Stomach smooth muscle (tissue), 2 donors: ENCODE measurements at regions not wholly inside any gene's neighbourhood (a gene's known extent, or its start where the extent isn't known, plus 50 kb on each side); places are given as distances from the start of the nearest gene placed in this dataset.

Experiments
- H3K27ac ChIP-seq: one replicate; pipeline ENCODE4 v1.7.0; 2013; ENCODE audit warnings: mild to moderate bottlenecking, low read length, inconsistent platforms
- H3K27me3 ChIP-seq, 2 donors: one replicate each; pipeline ENCODE4 v1.7.0; 2013; ENCODE audit warnings: low read length in 2 of 2; ENCODE audit not compliant: insufficient read depth in 2 of 2, control insufficient read depth in 1 of 2
- H3K36me3 ChIP-seq, 2 donors: one replicate each; pipeline ENCODE4 v1.7.0; 2013; ENCODE audit warnings: low read length in 2 of 2; ENCODE audit not compliant: control insufficient read depth in 2 of 2, insufficient read depth in 2 of 2
- H3K4me1 ChIP-seq: one replicate; pipeline ENCODE4 v1.7.0; 2013; ENCODE audit warnings: low read length; ENCODE audit not compliant: control insufficient read depth, insufficient read depth
- H3K4me3 ChIP-seq, 2 donors: one replicate each; pipeline ENCODE4 v1.7.0; 2013; ENCODE audit warnings: low read length in 2 of 2
- H3K9ac ChIP-seq, 2 donors: one replicate each; pipeline ENCODE4 v1.7.0; 2013; ENCODE audit warnings: low read length in 2 of 2, mild to moderate bottlenecking in 1 of 2
- H3K9me3 ChIP-seq, 2 donors: one replicate each; pipeline ENCODE4 v1.7.0; 2013; ENCODE audit warnings: low read length in 2 of 2; ENCODE audit not compliant: control insufficient read depth in 2 of 2
- donor health status: healthy.
- donor health status: Pancreatic carcinoma.

GRCh38 chr3:189094539-189094938 is 77.2 kb upstream of the TPRG1 start:
- Histone ChIP-seq H3K9me3 (no peaks in the 10 kb centered on the region), H3K36me3 (no peaks in the 10 kb centered on the region), H3K4me1 (no peaks in the 10 kb centered on the region), H3K9ac (no peak overlapping the region), H3K27me3 (no peaks in the 10 kb centered on the region), H3K4me3 (no peak overlapping the region), H3K27ac (no peak overlapping the region)

GRCh38 chr3:189096092-189096491 is 75.7 kb upstream of the TPRG1 start:
- H3K36me3 ChIP-seq, result no peaks in the 10 kb centered on the region
- no peak overlapping the region for H3K9ac ChIP-seq
- no peaks in the 10 kb centered on the region for H3K9me3 ChIP-seq
- no peak overlapping the region for H3K27ac ChIP-seq
- no peaks in the 10 kb centered on the region for H3K4me1 ChIP-seq
- H3K27me3 ChIP-seq, result no peaks in the 10 kb centered on the region
- H3K4me3 ChIP-seq, result no peak overlapping the region

- Histone ChIP-seq H3K36me3 (no peaks in the 10 kb centered on the region), H3K27ac (no peak overlapping the region), H3K4me3 (peak overlapping the region in 1 of 2 donors; percentile 40), H3K4me1 (no peaks in the 10 kb centered on the region), H3K27me3 (no peaks in the 10 kb centered on the region), H3K9me3 (no peaks in the 10 kb centered on the region), H3K9ac (no peak overlapping the region)
Measured at GRCh38 chr3:189099031-189099471, 72.7 kb upstream of the TPRG1 start.

GRCh38 chr3:189099505-189100290 is 72.1 kb upstream of the TPRG1 start:
- H3K36me3 ChIP-seq, result no peaks in the 10 kb centered on the region
- H3K27me3 ChIP-seq, result no peaks in the 10 kb centered on the region
- H3K27ac ChIP-seq, result peak overlapping the region; percentile 24
- H3K4me3 ChIP-seq, result peak overlapping the region in 1 of 2 donors; percentile 40
- no peaks in the 10 kb centered on the region for H3K4me1 ChIP-seq
- H3K9ac ChIP-seq, result no peak overlapping the region
- no peaks in the 10 kb centered on the region for H3K9me3 ChIP-seq

- H3K9me3 ChIP-seq, result no peaks in the 10 kb centered on the region
- no peak overlapping the region for H3K27ac ChIP-seq
- H3K4me1 ChIP-seq, result no peaks in the 10 kb centered on the region
- H3K9ac ChIP-seq, result no peak overlapping the region
- H3K4me3 ChIP-seq, result no peak overlapping the region
- no peaks in the 10 kb centered on the region for H3K36me3 ChIP-seq
- no peaks in the 10 kb centered on the region for H3K27me3 ChIP-seq
Measured at GRCh38 chr3:189100866-189101265, 70.9 kb upstream of the TPRG1 start.

GRCh38 chr3:189101594-189101993 is 70.2 kb upstream of the TPRG1 start:
- Histone ChIP-seq H3K36me3 (no peaks in the 10 kb centered on the region), H3K4me1 (no peaks in the 10 kb centered on the region), H3K4me3 (no peak overlapping the region), H3K9me3 (no peaks in the 10 kb centered on the region), H3K9ac (no peak overlapping the region), H3K27ac (no peak overlapping the region), H3K27me3 (no peaks in the 10 kb centered on the region)

GRCh38 chr3:189103208-189103607 is 68.6 kb upstream of the TPRG1 start:
- no peak overlapping the region for H3K4me3 ChIP-seq
- H3K27ac ChIP-seq, result no peak overlapping the region
- no peaks in the 10 kb centered on the region for H3K27me3 ChIP-seq
- no peaks in the 10 kb centered on the region for H3K4me1 ChIP-seq
- no peaks in the 10 kb centered on the region for H3K9me3 ChIP-seq
- H3K9ac ChIP-seq, result no peak overlapping the region
- H3K36me3 ChIP-seq, result no peaks in the 10 kb centered on the region

- no peaks in the 10 kb centered on the region for H3K4me1 ChIP-seq
- H3K9ac ChIP-seq, result no peak overlapping the region
- no peaks in the 10 kb centered on the region for H3K27me3 ChIP-seq
- H3K27ac ChIP-seq, result no peak overlapping the region
- H3K4me3 ChIP-seq, result no peak overlapping the region
- H3K36me3 ChIP-seq, result no peaks in the 10 kb centered on the region
- peaks cover 0 to 2% of the 10 kb centered on the region in 2 donors for H3K9me3 ChIP-seq
Measured at GRCh38 chr3:189108067-189108466, 63.7 kb upstream of the TPRG1 start.

GRCh38 chr3:189108735-189109134 is 63.0 kb upstream of the TPRG1 start:
- H3K4me3 ChIP-seq, result no peak overlapping the region
- H3K9me3 ChIP-seq, result peaks cover 0 to 2% of the 10 kb centered on the region in 2 donors
- no peaks in the 10 kb centered on the region for H3K27me3 ChIP-seq
- H3K36me3 ChIP-seq, result no peaks in the 10 kb centered on the region
- no peak overlapping the region for H3K9ac ChIP-seq
- H3K27ac ChIP-seq, result no peak overlapping the region
- no peaks in the 10 kb centered on the region for H3K4me1 ChIP-seq

GRCh38 chr3:189109145-189109544 is 62.6 kb upstream of the TPRG1 start:
- no peak overlapping the region for H3K4me3 ChIP-seq
- no peak overlapping the region for H3K27ac ChIP-seq

GRCh38 chr3:189117087-189117486 is 54.7 kb upstream of the TPRG1 start:
- Histone ChIP-seq H3K4me3 (no peak overlapping the region), H3K9ac (no peak overlapping the region), H3K4me1 (no peaks in the 10 kb centered on the region), H3K27ac (no peak overlapping the region), H3K9me3 (no peaks in the 10 kb centered on the region), H3K36me3 (no peaks in the 10 kb centered on the region), H3K27me3 (no peaks in the 10 kb centered on the region)

More at GRCh38 chr3:189109145-189109544, 62.6 kb upstream of the TPRG1 start:
- H3K9me3 ChIP-seq, result peaks cover 0 to 2% of the 10 kb centered on the region in 2 donors
- H3K36me3 ChIP-seq, result no peaks in the 10 kb centered on the region
- no peaks in the 10 kb centered on the region for H3K4me1 ChIP-seq
- H3K9ac ChIP-seq, result no peak overlapping the region
- H3K27me3 ChIP-seq, result no peaks in the 10 kb centered on the region
